Nephron progenitor cell (in vitro differentiated cells): ENCODE measurements at regions not wholly inside any gene's neighbourhood (a gene's known extent, or its start where the extent isn't known, plus 50 kb on each side); places are given as distances from the start of the nearest gene placed in this dataset.
"Not testable (repeated sequence)": the region's sequence is repeated elsewhere in the genome, so short reads cannot be mapped to it uniquely, and the experiment has no call there.

Experiments used
- DNase-seq: peaks from one replicate; pipeline ENCODE4 v3.0.0; 2021
- H3K27ac Mint-ChIP-seq: 2 replicates; pipeline ENCODE4 v1.8.0; 2021; ENCODE audit warnings: mild to moderate bottlenecking, moderate library complexity, mixed read lengths
- H3K27me3 Mint-ChIP-seq: 2 replicates; pipeline ENCODE4 v1.8.0; 2021; ENCODE audit warnings: mild to moderate bottlenecking, low read depth, mixed read lengths; ENCODE audit not compliant: poor library complexity
- H3K36me3 Mint-ChIP-seq: 2 replicates; pipeline ENCODE4 v1.8.0; 2021; ENCODE audit warnings: low read depth, mixed read lengths
- H3K4me1 Mint-ChIP-seq: 2 replicates; pipeline ENCODE4 v1.8.0; 2021; ENCODE audit warnings: mixed read lengths
- H3K4me3 Mint-ChIP-seq: 2 replicates; pipeline ENCODE4 v1.8.0; 2021; ENCODE audit warnings: mild to moderate bottlenecking, moderate library complexity, mixed read lengths
- H3K9me3 Mint-ChIP-seq: 2 replicates; pipeline ENCODE4 v1.8.0; 2021; ENCODE audit warnings: mild to moderate bottlenecking, moderate library complexity, mixed read lengths

DNA sequence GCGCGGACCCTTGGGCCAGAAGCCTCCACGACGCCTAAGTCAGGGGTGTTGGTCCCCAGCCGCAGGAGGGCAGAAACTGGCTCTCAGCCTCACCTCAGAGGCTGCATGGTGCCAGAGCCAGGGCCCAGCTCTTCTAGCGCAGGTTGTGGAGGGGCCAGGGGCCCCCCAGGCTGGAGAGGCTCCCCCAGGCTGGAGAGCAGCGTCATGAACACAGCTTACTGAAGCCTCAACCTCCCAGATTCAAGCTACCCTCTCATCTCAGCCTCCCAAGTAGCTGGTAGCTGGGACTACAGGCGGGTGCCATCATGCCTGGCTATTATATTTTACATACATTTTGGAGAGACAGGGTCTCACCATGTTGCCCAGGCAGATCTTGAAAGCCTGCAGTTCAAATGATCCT lies 87.0 kb downstream of the POTEG start:
- peaks cover 17% of the 10 kb centered on the region for H3K9me3 Mint-ChIP-seq
- not testable (repeated sequence) for DNase-seq, H3K27ac Mint-ChIP-seq, H3K27me3 Mint-ChIP-seq, H3K4me1 Mint-ChIP-seq, H3K36me3 Mint-ChIP-seq, H3K4me3 Mint-ChIP-seq
